ENCODE measurements at regions not wholly inside any gene's neighbourhood (a gene's known extent, or its start where the extent isn't known, plus 50 kb on each side); places are given as distances from the start of the nearest gene placed in this dataset.

- TF ChIP-seq CEBPB (IDR thresholded peaks at IDR 0.05; ENCODE audit: low read depth) (no peak), POLR2A (IDR thresholded peaks at IDR 0.05; ENCODE audit: borderline replicate concordance, extremely low read depth, insufficient read depth, insufficient read length) (no peak), POLR2AphosphoS5 (IDR thresholded peaks at IDR 0.05; ENCODE audit: low read depth, low read length) (no peak)
Observed at GRCh38 chr11:15912825-15913224, 443.5 kb downstream of the SOX6 start.

All from HCT116 (cell line).